ENCODE measurements at regions not wholly inside any gene's neighbourhood (a gene's known extent, or its start where the extent isn't known, plus 50 kb on each side); places are given as distances from the start of the nearest gene placed in this dataset.

DNA sequence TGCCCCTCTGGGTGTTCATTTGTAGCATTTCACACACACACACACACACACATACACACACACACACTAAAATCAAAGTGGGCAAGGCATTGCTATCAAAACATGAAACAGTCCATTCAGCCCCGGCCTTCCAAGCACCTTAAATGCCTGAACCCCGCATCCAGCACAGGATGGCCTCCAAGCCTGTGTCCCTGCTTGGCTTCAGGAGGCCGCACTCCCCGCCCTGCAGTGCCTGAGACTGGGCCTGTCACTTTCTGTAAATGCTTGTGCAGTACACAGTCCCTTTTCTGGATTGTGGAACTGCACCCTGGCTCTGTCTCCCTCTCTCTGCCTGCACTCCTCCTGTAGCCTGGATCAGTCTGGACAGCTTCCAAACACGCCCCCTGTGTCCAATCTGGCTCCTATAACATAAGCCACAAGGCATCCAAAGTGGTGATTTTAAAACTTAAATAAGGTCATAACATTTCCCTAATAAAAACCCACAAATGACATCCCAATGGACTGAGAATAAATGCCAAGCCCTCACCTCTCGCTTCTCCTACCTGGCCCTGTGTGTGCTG, 972.2 kb upstream of the TMEM132C start:
- Histone ChIP-seq H3K27ac (ENCODE audit: low read length) (no peak overlapping the region), H3K4me1 (ENCODE audit: control insufficient read depth in 1 of 2, insufficient read depth in 2 of 2, low read length in 2 of 2) (no peaks in the 10 kb centered on the region), H3K27me3 (ENCODE audit: low read depth, low read length) (no peaks in the 10 kb centered on the region), H3K36me3 (ENCODE audit: control insufficient read depth in 1 of 2, insufficient read depth in 2 of 2, low read length in 2 of 2) (no peaks in the 10 kb centered on the region), H3K4me3 (ENCODE audit: low read depth in 1 of 2, low read length in 2 of 2) (no peak overlapping the region), H3K9me3 (ENCODE audit: control insufficient read depth in 1 of 2, low read length in 2 of 2) (no peaks in the 10 kb centered on the region)

DNA sequence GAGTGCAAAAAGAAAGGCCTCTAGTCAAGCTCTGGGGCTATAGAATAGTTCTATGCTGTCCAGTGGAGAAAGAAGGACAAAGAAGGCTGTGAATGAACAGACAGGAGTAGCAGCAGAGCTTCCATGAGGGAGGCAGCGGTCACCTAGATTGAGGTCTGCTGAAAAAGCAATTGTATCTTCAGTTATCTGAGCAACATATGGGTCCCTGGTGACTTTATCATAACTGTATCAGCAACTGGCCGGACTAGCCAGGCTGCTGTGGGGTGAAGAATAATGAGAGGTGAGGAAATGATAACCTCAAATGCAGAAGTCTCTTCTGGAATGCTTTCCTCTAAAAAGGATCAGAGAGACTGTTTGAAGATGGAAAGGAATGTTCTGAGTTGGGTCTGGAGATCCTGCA, 971.3 kb upstream of the TMEM132C start:
- H3K9me3 ChIP-seq (ENCODE audit: control insufficient read depth in 1 of 2, low read length in 2 of 2) = no peaks in the 10 kb centered on the region
- H3K4me1 ChIP-seq (ENCODE audit: control insufficient read depth in 1 of 2, insufficient read depth in 2 of 2, low read length in 2 of 2) = no peaks in the 10 kb centered on the region
- no peaks in the 10 kb centered on the region for H3K27me3 ChIP-seq (ENCODE audit: low read depth, low read length)
- no peak overlapping the region for H3K27ac ChIP-seq (ENCODE audit: low read length)
- no peaks in the 10 kb centered on the region for H3K36me3 ChIP-seq (ENCODE audit: control insufficient read depth in 1 of 2, insufficient read depth in 2 of 2, low read length in 2 of 2)
- no peak overlapping the region for H3K4me3 ChIP-seq (ENCODE audit: low read depth in 1 of 2, low read length in 2 of 2)

GRCh38 chr12:127296591-127296990, 970.4 kb upstream of the TMEM132C start:
- Histone ChIP-seq H3K27me3 (ENCODE audit: low read depth, low read length) (no peaks in the 10 kb centered on the region), H3K36me3 (ENCODE audit: control insufficient read depth in 1 of 2, insufficient read depth in 2 of 2, low read length in 2 of 2) (no peaks in the 10 kb centered on the region), H3K9me3 (ENCODE audit: control insufficient read depth in 1 of 2, low read length in 2 of 2) (no peaks in the 10 kb centered on the region), H3K27ac (ENCODE audit: low read length) (no peak overlapping the region), H3K4me3 (ENCODE audit: low read depth in 1 of 2, low read length in 2 of 2) (no peak overlapping the region), H3K4me1 (ENCODE audit: control insufficient read depth in 1 of 2, insufficient read depth in 2 of 2, low read length in 2 of 2) (no peaks in the 10 kb centered on the region)

DNA sequence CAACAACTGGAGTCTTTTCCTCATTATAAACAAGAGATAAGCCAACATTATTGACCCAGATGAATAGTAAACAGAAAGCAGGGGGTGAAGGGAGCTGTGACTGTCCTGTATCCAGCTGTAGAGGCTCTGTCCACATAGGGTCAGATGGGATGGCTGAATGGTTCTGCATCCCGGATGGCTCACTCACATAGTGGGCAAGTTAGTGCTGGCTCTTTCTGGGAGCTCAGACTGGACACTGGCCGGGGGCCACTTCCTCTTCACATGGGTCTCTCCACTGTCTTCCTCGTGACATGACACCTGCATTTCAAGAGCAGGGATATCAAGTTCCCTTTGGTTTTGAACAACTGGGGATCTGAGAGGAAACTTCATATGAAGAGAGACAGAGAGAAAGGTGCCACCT, 969.6 kb upstream of the TMEM132C start:
- no peak overlapping the region for H3K27ac ChIP-seq (ENCODE audit: low read length)
- H3K27me3 ChIP-seq (ENCODE audit: low read depth, low read length) = no peaks in the 10 kb centered on the region
- no peaks in the 10 kb centered on the region for H3K36me3 ChIP-seq (ENCODE audit: control insufficient read depth in 1 of 2, insufficient read depth in 2 of 2, low read length in 2 of 2)
- no peak overlapping the region for H3K4me3 ChIP-seq (ENCODE audit: low read depth in 1 of 2, low read length in 2 of 2)
- no peaks in the 10 kb centered on the region for H3K9me3 ChIP-seq (ENCODE audit: control insufficient read depth in 1 of 2, low read length in 2 of 2)
- no peaks in the 10 kb centered on the region for H3K4me1 ChIP-seq (ENCODE audit: control insufficient read depth in 1 of 2, insufficient read depth in 2 of 2, low read length in 2 of 2)

GRCh38 chr12:127300075-127300474, 966.9 kb upstream of the TMEM132C start:
- no peaks in the 10 kb centered on the region for H3K4me1 ChIP-seq (ENCODE audit: control insufficient read depth in 1 of 2, insufficient read depth in 2 of 2, low read length in 2 of 2)
- no peak overlapping the region for H3K27ac ChIP-seq (ENCODE audit: low read length)
- H3K27me3 ChIP-seq (ENCODE audit: low read depth, low read length) = no peaks in the 10 kb centered on the region
- no peak overlapping the region for H3K4me3 ChIP-seq (ENCODE audit: low read depth in 1 of 2, low read length in 2 of 2)
- H3K36me3 ChIP-seq (ENCODE audit: control insufficient read depth in 1 of 2, insufficient read depth in 2 of 2, low read length in 2 of 2) = no peaks in the 10 kb centered on the region
- no peaks in the 10 kb centered on the region for H3K9me3 ChIP-seq (ENCODE audit: control insufficient read depth in 1 of 2, low read length in 2 of 2)

DNA sequence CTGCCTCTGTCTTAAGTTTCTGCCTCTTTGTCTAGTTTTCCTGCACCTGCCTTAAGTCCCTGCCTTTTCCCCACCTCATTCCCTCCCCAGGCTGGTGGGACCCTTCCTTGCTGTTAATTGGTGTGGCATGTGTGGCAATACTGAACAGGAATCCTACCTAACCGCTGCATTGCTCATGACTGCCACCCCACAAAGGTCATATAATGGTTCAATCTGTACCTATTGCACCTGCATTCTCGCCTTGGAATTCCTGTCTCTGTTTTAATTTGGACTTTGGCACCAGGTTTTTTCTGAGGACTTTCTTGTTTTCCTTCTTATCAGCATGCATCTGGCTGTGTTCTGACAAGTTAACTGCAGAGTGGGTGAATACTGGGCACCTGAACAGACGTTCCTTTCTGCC, 966.2 kb upstream of the TMEM132C start:
- no peaks in the 10 kb centered on the region for H3K9me3 ChIP-seq (ENCODE audit: control insufficient read depth in 1 of 2, low read length in 2 of 2)
- no peak overlapping the region for H3K27ac ChIP-seq (ENCODE audit: low read length)
- no peaks in the 10 kb centered on the region for H3K36me3 ChIP-seq (ENCODE audit: control insufficient read depth in 1 of 2, insufficient read depth in 2 of 2, low read length in 2 of 2)
- H3K4me1 ChIP-seq (ENCODE audit: control insufficient read depth in 1 of 2, insufficient read depth in 2 of 2, low read length in 2 of 2) = no peaks in the 10 kb centered on the region
- no peaks in the 10 kb centered on the region for H3K27me3 ChIP-seq (ENCODE audit: low read depth, low read length)
- H3K4me3 ChIP-seq (ENCODE audit: low read depth in 1 of 2, low read length in 2 of 2) = no peak overlapping the region

GRCh38 chr12:127301876-127302275, 965.1 kb upstream of the TMEM132C start:
- H3K4me1 ChIP-seq (ENCODE audit: control insufficient read depth in 1 of 2, insufficient read depth in 2 of 2, low read length in 2 of 2) = no peaks in the 10 kb centered on the region
- no peak overlapping the region for H3K27ac ChIP-seq (ENCODE audit: low read length)
- no peaks in the 10 kb centered on the region for H3K27me3 ChIP-seq (ENCODE audit: low read depth, low read length)
- no peaks in the 10 kb centered on the region for H3K9me3 ChIP-seq (ENCODE audit: control insufficient read depth in 1 of 2, low read length in 2 of 2)
- no peak overlapping the region for H3K4me3 ChIP-seq (ENCODE audit: low read depth in 1 of 2, low read length in 2 of 2)
- no peaks in the 10 kb centered on the region for H3K36me3 ChIP-seq (ENCODE audit: control insufficient read depth in 1 of 2, insufficient read depth in 2 of 2, low read length in 2 of 2)

DNA sequence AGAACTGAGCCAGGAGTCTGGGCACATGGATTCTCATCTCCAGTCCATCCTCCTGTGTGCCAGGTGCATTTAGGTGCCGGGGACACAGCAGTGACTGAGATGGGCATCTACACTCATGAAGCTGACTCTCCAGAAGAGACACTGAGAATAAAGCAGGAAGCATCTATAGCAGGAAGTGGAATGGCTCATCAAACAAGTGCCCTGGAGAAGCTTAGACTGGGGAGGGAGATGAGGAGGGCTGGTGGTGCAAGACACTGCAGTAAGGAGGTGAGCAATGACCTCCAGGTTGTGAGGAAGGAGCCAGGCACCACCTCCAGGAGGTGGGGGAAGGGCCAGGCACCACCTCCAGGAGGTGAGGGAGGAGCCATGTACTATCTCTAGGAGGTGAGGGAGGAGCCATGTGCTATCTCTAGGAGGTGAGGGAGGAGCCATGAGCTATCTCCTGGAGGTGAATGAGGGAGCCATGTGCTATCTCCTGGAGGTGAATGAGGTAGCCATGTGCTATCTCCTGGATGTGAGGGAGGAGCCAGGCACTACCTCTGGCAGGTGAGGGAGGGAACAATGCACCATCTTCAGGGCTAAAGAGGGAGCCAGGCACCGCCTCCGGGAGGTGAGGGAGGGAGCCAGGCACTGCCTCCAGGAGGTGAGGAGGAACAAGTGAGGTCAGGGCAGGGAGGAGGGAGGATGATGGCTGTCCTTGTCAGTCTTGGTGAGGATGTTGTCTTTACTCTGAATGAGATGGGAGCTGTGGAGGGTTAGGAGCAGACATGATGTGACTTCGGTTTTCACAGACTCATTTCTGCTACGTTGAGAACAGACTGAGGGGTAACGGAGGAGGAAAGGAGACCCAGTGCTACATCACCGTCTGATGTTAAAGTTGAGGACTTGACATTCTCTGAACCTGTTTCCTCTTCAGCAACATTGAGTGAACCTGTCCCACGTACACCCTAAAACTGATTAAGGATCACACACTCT, 961.9 kb upstream of the TMEM132C start:
- Histone ChIP-seq H3K4me3 (ENCODE audit: low read depth in 1 of 2, low read length in 2 of 2) (no peak overlapping the region), H3K9me3 (ENCODE audit: control insufficient read depth in 1 of 2, low read length in 2 of 2) (no peaks in the 10 kb centered on the region), H3K36me3 (ENCODE audit: control insufficient read depth in 1 of 2, insufficient read depth in 2 of 2, low read length in 2 of 2) (no peaks in the 10 kb centered on the region), H3K27me3 (ENCODE audit: low read depth, low read length) (no peaks in the 10 kb centered on the region), H3K27ac (ENCODE audit: low read length) (no peak overlapping the region), H3K4me1 (ENCODE audit: control insufficient read depth in 1 of 2, insufficient read depth in 2 of 2, low read length in 2 of 2) (no peaks in the 10 kb centered on the region)

GRCh38 chr12:127306604-127307215, 960.3 kb upstream of the TMEM132C start:
- Histone ChIP-seq H3K4me3 (ENCODE audit: low read depth in 1 of 2, low read length in 2 of 2) (no peak overlapping the region), H3K27me3 (ENCODE audit: low read depth, low read length) (no peaks in the 10 kb centered on the region), H3K36me3 (ENCODE audit: control insufficient read depth in 1 of 2, insufficient read depth in 2 of 2, low read length in 2 of 2) (no peaks in the 10 kb centered on the region), H3K27ac (ENCODE audit: low read length) (no peak overlapping the region), H3K4me1 (ENCODE audit: control insufficient read depth in 1 of 2, insufficient read depth in 2 of 2, low read length in 2 of 2) (no peaks in the 10 kb centered on the region), H3K9me3 (ENCODE audit: control insufficient read depth in 1 of 2, low read length in 2 of 2) (no peaks in the 10 kb centered on the region)

DNA sequence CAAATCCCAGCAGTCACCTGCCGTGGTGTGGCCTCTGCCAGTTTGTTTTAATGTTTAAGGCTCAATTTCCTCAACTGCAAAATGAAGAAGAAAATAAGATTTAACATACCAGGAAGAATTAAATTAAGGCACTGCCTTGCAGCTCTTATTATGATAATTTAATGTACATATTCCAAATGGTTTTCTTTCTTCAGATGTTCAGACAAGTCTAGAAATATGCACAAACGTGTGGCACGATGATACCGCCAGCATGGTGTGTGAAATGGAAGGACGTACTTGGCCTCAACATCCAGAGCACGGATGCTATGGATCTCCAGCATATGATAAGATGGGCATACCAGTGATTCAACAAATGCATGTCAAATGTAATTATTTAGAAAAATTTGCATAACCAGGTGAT, 959.4 kb upstream of the TMEM132C start:
- Histone ChIP-seq H3K27me3 (ENCODE audit: low read depth, low read length) (no peaks in the 10 kb centered on the region), H3K36me3 (ENCODE audit: control insufficient read depth in 1 of 2, insufficient read depth in 2 of 2, low read length in 2 of 2) (no peaks in the 10 kb centered on the region), H3K4me1 (ENCODE audit: control insufficient read depth in 1 of 2, insufficient read depth in 2 of 2, low read length in 2 of 2) (no peaks in the 10 kb centered on the region), H3K27ac (ENCODE audit: low read length) (no peak overlapping the region), H3K4me3 (ENCODE audit: low read depth in 1 of 2, low read length in 2 of 2) (no peak overlapping the region), H3K9me3 (ENCODE audit: control insufficient read depth in 1 of 2, low read length in 2 of 2) (no peaks in the 10 kb centered on the region)

GRCh38 chr12:127308148-127308547, 958.8 kb upstream of the TMEM132C start:
- Histone ChIP-seq H3K27me3 (ENCODE audit: low read depth, low read length) (no peaks in the 10 kb centered on the region), H3K9me3 (ENCODE audit: control insufficient read depth in 1 of 2, low read length in 2 of 2) (no peaks in the 10 kb centered on the region), H3K4me1 (ENCODE audit: control insufficient read depth in 1 of 2, insufficient read depth in 2 of 2, low read length in 2 of 2) (no peaks in the 10 kb centered on the region), H3K36me3 (ENCODE audit: control insufficient read depth in 1 of 2, insufficient read depth in 2 of 2, low read length in 2 of 2) (no peaks in the 10 kb centered on the region), H3K4me3 (ENCODE audit: low read depth in 1 of 2, low read length in 2 of 2) (no peak overlapping the region), H3K27ac (ENCODE audit: low read length) (no peak overlapping the region)

All from muscle layer of duodenum (tissue), 2 donors.